SK-MEL-5 (cell line): ENCODE measurements at regions not wholly inside any gene's neighbourhood (a gene's known extent, or its start where the extent isn't known, plus 50 kb on each side); places are given as distances from the start of the nearest gene placed in this dataset.

Source experiments
- small RNA-seq, 2 experiments: library from RNA; depleted of rRNA; stranded (forward); fragments of <200 nt; gene quantifications; one replicate each; pipeline ENCODE3, GENCODE V24; 2014

Small RNA genes in the stretch of these regions (small RNA-seq; reads per million reads assigned to genes)
- gene RF00139, result 0 to 0.04 reads per million in 2 experiments
- 0 to 0.14 reads per million in 2 experiments for gene RN7SKP286
